ENCODE measurements at regions not wholly inside any gene's neighbourhood (a gene's known extent, or its start where the extent isn't known, plus 50 kb on each side); places are given as distances from the start of the nearest gene placed in this dataset.

- no peak for DNase-seq (ENCODE audit: low spot score)
- no peaks in the 10 kb centered on the region for H3K36me3 ChIP-seq
- no peak overlapping the region for H3K4me3 ChIP-seq
- ATAC-seq (ENCODE audit: insufficient number of reproducible peaks, low FRiP score, low read depth): no peak
- H3K9me3 ChIP-seq: no peaks in the 10 kb centered on the region
- H3K27me3 ChIP-seq (replicated peaks; ENCODE audit: insufficient read depth): no peaks in the 10 kb centered on the region
- no peak overlapping the region for H3K27ac ChIP-seq
- TF ChIP-seq CTCF (IDR thresholded peaks at IDR 0.05): no peak
- H3K4me1 ChIP-seq (ENCODE audit: control insufficient read depth in 1 of 2, low read depth in 2 of 2): peaks cover 5 to 13% of the 10 kb centered on the region in 2 donors
These were observed 92.0 kb downstream of the FAM43A start for GRCh38 chr3:194777729-194778128.

- no peaks in the 10 kb centered on the region for H3K27me3 ChIP-seq (replicated peaks; ENCODE audit: insufficient read depth)
These were observed 94.1 kb downstream of the FAM43A start for GRCh38 chr3:194779729-194780224.

GRCh38 chr3:194780706-194781105 lies 95.0 kb downstream of the FAM43A start:
- no peak for DNase-seq (ENCODE audit: low spot score)
- H3K27me3 ChIP-seq (replicated peaks; ENCODE audit: insufficient read depth): no peaks in the 10 kb centered on the region
- H3K36me3 ChIP-seq: no peaks in the 10 kb centered on the region
- peaks cover 0 to 6% of the 10 kb centered on the region in 2 donors for H3K4me1 ChIP-seq (ENCODE audit: control insufficient read depth in 1 of 2, low read depth in 2 of 2)
- ATAC-seq (ENCODE audit: insufficient number of reproducible peaks, low FRiP score, low read depth): no peak
- H3K4me3 ChIP-seq: no peak overlapping the region
- H3K27ac ChIP-seq: no peak overlapping the region
- no peak for TF ChIP-seq CTCF (IDR thresholded peaks at IDR 0.05)
- H3K9me3 ChIP-seq: no peaks in the 10 kb centered on the region

More at GRCh38 chr3:194779729-194780224, 94.1 kb downstream of the FAM43A start:
- no peaks in the 10 kb centered on the region for H3K9me3 ChIP-seq
- TF ChIP-seq CTCF (IDR thresholded peaks at IDR 0.05): no peak
- no peak overlapping the region for H3K27ac ChIP-seq
- no peaks in the 10 kb centered on the region for H3K36me3 ChIP-seq
- DNase-seq (ENCODE audit: low spot score): no peak
- ATAC-seq (ENCODE audit: insufficient number of reproducible peaks, low FRiP score, low read depth): no peak
- H3K4me3 ChIP-seq: no peak overlapping the region
- H3K4me1 ChIP-seq (ENCODE audit: control insufficient read depth in 1 of 2, low read depth in 2 of 2): peaks cover 0 to 6% of the 10 kb centered on the region in 2 donors

GRCh38 chr3:194781617-194782016 lies 95.9 kb downstream of the FAM43A start:
- H3K4me3 ChIP-seq: no peak overlapping the region
- H3K36me3 ChIP-seq: no peaks in the 10 kb centered on the region
- TF ChIP-seq CTCF (IDR thresholded peaks at IDR 0.05): no peak
- H3K27ac ChIP-seq: no peak overlapping the region
- H3K4me1 ChIP-seq (ENCODE audit: control insufficient read depth in 1 of 2, low read depth in 2 of 2): peaks cover 0 to 6% of the 10 kb centered on the region in 2 donors
- H3K9me3 ChIP-seq: no peaks in the 10 kb centered on the region
- H3K27me3 ChIP-seq (replicated peaks; ENCODE audit: insufficient read depth): no peaks in the 10 kb centered on the region
- ATAC-seq (ENCODE audit: insufficient number of reproducible peaks, low FRiP score, low read depth): no peak
- no peak for DNase-seq (ENCODE audit: low spot score)

GRCh38 chr3:194782698-194783404 lies 97.2 kb downstream of the FAM43A start:
- ATAC-seq (ENCODE audit: insufficient number of reproducible peaks, low FRiP score, low read depth): no peak
- Histone ChIP-seq H3K27ac (no peak overlapping the region), H3K4me1 (ENCODE audit: control insufficient read depth in 1 of 2, low read depth in 2 of 2) (peaks cover 0 to 6% of the 10 kb centered on the region in 2 donors), H3K4me3 (no peak overlapping the region), H3K9me3 (no peaks in the 10 kb centered on the region), H3K27me3 (replicated peaks; ENCODE audit: insufficient read depth) (no peaks in the 10 kb centered on the region), H3K36me3 (no peaks in the 10 kb centered on the region)
- DNase-seq (ENCODE audit: low spot score): no peak
- TF ChIP-seq CTCF (IDR thresholded peaks at IDR 0.05): no peak

Measured in thoracic aorta (tissue), 2 donors.